Suprapubic skin (tissue), 4 donors: ENCODE measurements at regions not wholly inside any gene's neighbourhood (a gene's known extent, or its start where the extent isn't known, plus 50 kb on each side); places are given as distances from the start of the nearest gene placed in this dataset.

ENCODE experiments used
- DNase-seq, 2 donors: peaks; one replicate each; pipeline ENCODE4 v3.0.0-alpha.2; 2019; ENCODE audit warnings: low spot score in 2 of 2
- H3K27ac ChIP-seq: fragments of 200-600 bp; sonication (generic); one replicate; pipeline ENCODE4 v1.5.1; 2019
- H3K27me3 ChIP-seq: fragments of 200-600 bp; sonication (generic); one replicate; pipeline ENCODE4 v1.5.1; 2019
- H3K36me3 ChIP-seq: fragments of 200-600 bp; sonication (generic); one replicate; pipeline ENCODE4 v1.5.1; 2019
- H3K4me1 ChIP-seq: fragments of 200-600 bp; sonication (generic); one replicate; pipeline ENCODE4 v1.5.1; 2019
- H3K4me3 ChIP-seq: fragments of 200-600 bp; sonication (generic); one replicate; pipeline ENCODE4 v1.5.1; 2019; ENCODE audit warnings: mild to moderate bottlenecking
- H3K9me3 ChIP-seq: fragments of 200-600 bp; sonication (generic); one replicate; pipeline ENCODE4 v1.5.1; 2019
- EP300 ChIP-seq: sonication (generic); formaldehyde crosslinking; IDR thresholded peaks from one replicate; pipeline ENCODE4 v1.6.1; 2017; ENCODE audit warnings: antibody characterized with exemption
- POLR2A ChIP-seq, 2 donors: fragments of 450-650 bp; IDR thresholded peaks; one replicate each; pipeline ENCODE4 v1.6.1; 2017; ENCODE audit warnings: antibody characterized with exemption in 2 of 2, mild to moderate bottlenecking in 2 of 2, moderate library complexity in 2 of 2
- POLR2AphosphoS5 ChIP-seq, 3 donors: sonication (generic); formaldehyde crosslinking; IDR thresholded peaks; one replicate each; pipeline ENCODE4 v1.6.1; 2017; ENCODE audit warnings: antibody characterized with exemption in 3 of 3
- WGBS: methylation state at CpG from one replicate; pipeline ENCODE4 v1.1.5; 2018; 5-methylcytosine and 5-hydroxymethylcytosine counted together
- TF ChIP-seq, protein P1 (sequence below), 2 donors: fragments of 200-600 bp in 1 of 2; fragments of 450-650 bp in 1 of 2; sonication (generic) in 1 of 2; IDR thresholded peaks; one replicate each; pipeline ENCODE4 v1.5.1; 2016 to 2019; ENCODE audit warnings: antibody characterized with exemption in 2 of 2, mild to moderate bottlenecking in 1 of 2, moderate library complexity in 1 of 2

DNA sequence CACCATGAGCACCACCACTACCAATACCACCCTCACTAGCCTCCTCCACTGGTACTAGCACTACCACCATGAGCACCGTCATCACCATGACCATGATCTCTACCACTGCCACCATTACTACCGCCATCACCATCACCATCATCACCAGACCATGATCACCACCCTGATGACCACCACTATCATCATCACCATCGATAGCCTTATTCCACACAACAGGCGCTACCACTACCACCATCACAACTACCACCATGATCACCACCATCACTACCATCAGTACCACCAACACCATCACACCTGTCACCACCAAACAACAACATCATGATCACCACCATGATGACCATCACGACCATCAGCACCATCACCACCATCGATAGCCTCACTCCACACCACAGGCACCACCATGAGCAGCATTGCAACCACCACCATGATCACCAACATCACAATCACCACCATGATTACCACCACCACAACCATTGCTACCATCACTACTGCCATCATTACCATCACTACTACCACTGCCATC, 56.6 kb upstream of the CASZ1 start:
- Histone ChIP-seq H3K27me3 (no peaks in the 10 kb centered on the region), H3K27ac (no peak overlapping the region), H3K36me3 (no peaks in the 10 kb centered on the region), H3K9me3 (no peaks in the 10 kb centered on the region), H3K4me1 (no peaks in the 10 kb centered on the region), H3K4me3 (no peak overlapping the region)
- TF ChIP-seq POLR2A (IDR thresholded peaks at IDR 0.05) (no peak), EP300 (no peak), POLR2AphosphoS5 (IDR thresholded peaks at IDR 0.05) (no peak)
- TF ChIP-seq, protein P1, sequence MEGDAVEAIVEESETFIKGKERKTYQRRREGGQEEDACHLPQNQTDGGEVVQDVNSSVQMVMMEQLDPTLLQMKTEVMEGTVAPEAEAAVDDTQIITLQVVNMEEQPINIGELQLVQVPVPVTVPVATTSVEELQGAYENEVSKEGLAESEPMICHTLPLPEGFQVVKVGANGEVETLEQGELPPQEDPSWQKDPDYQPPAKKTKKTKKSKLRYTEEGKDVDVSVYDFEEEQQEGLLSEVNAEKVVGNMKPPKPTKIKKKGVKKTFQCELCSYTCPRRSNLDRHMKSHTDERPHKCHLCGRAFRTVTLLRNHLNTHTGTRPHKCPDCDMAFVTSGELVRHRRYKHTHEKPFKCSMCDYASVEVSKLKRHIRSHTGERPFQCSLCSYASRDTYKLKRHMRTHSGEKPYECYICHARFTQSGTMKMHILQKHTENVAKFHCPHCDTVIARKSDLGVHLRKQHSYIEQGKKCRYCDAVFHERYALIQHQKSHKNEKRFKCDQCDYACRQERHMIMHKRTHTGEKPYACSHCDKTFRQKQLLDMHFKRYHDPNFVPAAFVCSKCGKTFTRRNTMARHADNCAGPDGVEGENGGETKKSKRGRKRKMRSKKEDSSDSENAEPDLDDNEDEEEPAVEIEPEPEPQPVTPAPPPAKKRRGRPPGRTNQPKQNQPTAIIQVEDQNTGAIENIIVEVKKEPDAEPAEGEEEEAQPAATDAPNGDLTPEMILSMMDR (IDR thresholded peaks at IDR 0.05), result no peak
- WGBS, result 86% methylated on average over 6 of the region's 6 CpGs
- no peak for DNase-seq

DNA sequence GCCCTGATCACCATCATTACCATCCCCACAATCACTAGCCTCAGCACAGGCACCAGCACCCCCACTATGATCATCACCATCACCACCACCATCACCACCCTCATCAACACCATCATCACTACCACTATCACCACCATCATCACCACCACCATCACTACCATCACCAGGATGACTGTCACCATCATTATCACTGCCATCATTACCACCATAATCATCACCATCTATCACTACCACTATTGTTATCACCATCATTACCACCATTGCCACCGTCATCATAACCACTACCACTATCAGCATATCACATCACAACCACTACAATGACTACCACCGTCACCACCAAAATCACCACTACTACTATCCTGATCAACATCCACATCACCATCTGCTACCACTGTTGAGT, 57.3 kb upstream of the CASZ1 start:
- H3K36me3 ChIP-seq, result no peaks in the 10 kb centered on the region
- no peak overlapping the region for H3K4me3 ChIP-seq
- no peaks in the 10 kb centered on the region for H3K4me1 ChIP-seq
- no peaks in the 10 kb centered on the region for H3K9me3 ChIP-seq
- WGBS, result 92% methylated on average over 2 of the region's 2 CpGs
- no peaks in the 10 kb centered on the region for H3K27me3 ChIP-seq
- TF ChIP-seq POLR2AphosphoS5 (IDR thresholded peaks at IDR 0.05), result no peak
- TF ChIP-seq EP300, result no peak
- TF ChIP-seq, protein P1 (IDR thresholded peaks at IDR 0.05), result no peak
- no peak for TF ChIP-seq POLR2A (IDR thresholded peaks at IDR 0.05)
- no peak overlapping the region for H3K27ac ChIP-seq
- no peak for DNase-seq

DNA sequence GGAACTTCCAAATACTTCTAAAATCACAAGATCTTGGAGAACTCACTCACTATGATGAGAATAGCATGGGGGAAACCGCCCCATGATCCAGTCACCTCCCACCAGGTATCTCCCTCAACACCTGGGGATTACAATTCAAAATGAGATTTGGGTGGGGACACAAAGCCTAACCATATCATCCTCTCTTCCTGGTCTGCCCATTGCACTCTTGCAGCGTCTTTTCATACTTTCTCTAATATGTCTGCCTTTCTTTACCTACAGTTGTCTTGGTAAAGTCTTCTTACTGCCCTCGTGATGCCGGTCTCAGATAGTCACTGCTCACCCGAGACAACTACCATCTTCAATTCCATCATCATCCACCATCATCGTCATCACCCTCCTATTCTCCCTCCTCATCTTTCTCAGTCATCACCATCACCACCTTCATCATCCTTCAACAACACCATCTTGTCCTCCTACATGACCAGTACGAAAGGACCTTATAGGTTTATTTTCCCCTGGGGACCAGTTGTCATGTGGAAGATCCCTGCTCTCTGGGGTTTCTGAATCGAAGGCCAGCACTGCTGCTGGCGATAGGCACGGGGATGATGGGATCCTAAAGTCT, 58.5 kb upstream of the CASZ1 start:
- no peaks in the 10 kb centered on the region for H3K27me3 ChIP-seq
- no peaks in the 10 kb centered on the region for H3K4me1 ChIP-seq
- no peak overlapping the region for H3K27ac ChIP-seq
- no peak for DNase-seq
- WGBS, result 96% methylated on average over 10 of the region's 10 CpGs
- TF ChIP-seq POLR2AphosphoS5 (IDR thresholded peaks at IDR 0.05) (no peak), POLR2A (IDR thresholded peaks at IDR 0.05) (no peak), EP300 (no peak)
- TF ChIP-seq, protein P1 (IDR thresholded peaks at IDR 0.05), result no peak
- H3K36me3 ChIP-seq, result no peaks in the 10 kb centered on the region
- H3K9me3 ChIP-seq, result no peaks in the 10 kb centered on the region
- no peak overlapping the region for H3K4me3 ChIP-seq

DNA sequence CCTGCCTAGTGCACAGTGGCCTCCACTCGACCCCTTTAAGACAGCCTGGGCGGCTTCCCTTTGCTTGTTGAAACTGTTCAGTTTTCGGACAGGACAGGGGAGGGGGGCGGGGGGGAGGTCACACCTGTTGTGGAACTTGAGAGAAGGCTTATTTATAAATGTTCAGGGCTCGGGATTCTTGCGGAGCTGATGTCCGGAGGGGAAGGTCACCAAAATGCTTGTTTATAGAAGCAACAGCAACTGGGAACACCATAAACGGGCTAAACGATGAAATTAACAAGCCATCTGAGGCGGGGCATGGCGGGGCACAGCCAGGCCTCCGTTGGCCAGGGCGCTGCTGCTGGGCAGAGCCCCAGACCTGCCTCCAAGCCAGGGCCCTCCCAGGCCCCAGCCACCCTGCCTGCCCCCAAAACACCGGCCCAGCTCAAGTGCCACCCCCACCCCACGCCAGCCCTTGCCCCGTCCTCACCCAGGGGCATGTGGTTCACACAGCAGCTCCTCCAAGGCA, 59.8 kb upstream of the CASZ1 start:
- DNase-seq, result no peak
- no peak overlapping the region for H3K27ac ChIP-seq

More for the DNA sequence above, 59.8 kb upstream of the CASZ1 start:
- no peaks in the 10 kb centered on the region for H3K4me1 ChIP-seq
- H3K4me3 ChIP-seq, result no peak overlapping the region
- H3K36me3 ChIP-seq, result no peaks in the 10 kb centered on the region
- no peaks in the 10 kb centered on the region for H3K9me3 ChIP-seq
- TF ChIP-seq POLR2AphosphoS5 (IDR thresholded peaks at IDR 0.05), result no peak
- TF ChIP-seq EP300, result no peak
- TF ChIP-seq, protein P1 (IDR thresholded peaks at IDR 0.05), result no peak
- TF ChIP-seq POLR2A (IDR thresholded peaks at IDR 0.05), result no peak
- H3K27me3 ChIP-seq, result no peaks in the 10 kb centered on the region
- WGBS, result 76% methylated on average over 13 of the region's 16 CpGs
